HCT116 (cell line): ENCODE measurements at regions not wholly inside any gene's neighbourhood (a gene's known extent, or its start where the extent isn't known, plus 50 kb on each side); places are given as distances from the start of the nearest gene placed in this dataset.

ENCODE experiments used
- ATAC-seq: fragments of 200-7000 bp; cut with Tn5 transposase; 2 replicates; pipeline ENCODE4 v1.9.1; 2020; ENCODE audit warnings: mild to moderate bottlenecking, moderate library complexity
- BruUV-seq: library from RNA; stranded (reverse); fragments of 400-500 nt; replicated peaks from 2 replicates; lab custom pipeline; 2021; lab: Mats Ljungman, UMichigan
- CTCF ChIA-PET: fragments of 300-600 bp; sonication (Branson Sonifier 250); formaldehyde crosslinking; loops from one replicate; lab custom pipeline; 2021; ENCODE audit warnings: antibody characterized with exemption; lab: Charles Lee
- POLR2A ChIA-PET: fragments of 300-600, 350-600 bp; sonication (Branson Sonifier 250); formaldehyde crosslinking; loops from one replicate; lab custom pipeline; 2021; ENCODE audit warnings: antibody characterized with exemption; lab: Charles Lee
- RAD21 ChIA-PET, 2 experiments: fragments of 300-600 bp; sonication (Branson Sonifier 250); formaldehyde crosslinking; loops; one replicate each; lab custom pipeline; 2023; ENCODE audit warnings: low total read pairs in 2 of 2; ENCODE audit not compliant: uncharacterized antibody in 2 of 2, unreplicated experiment in 2 of 2, low non-redundant PET in 1 of 2; lab: Charles Lee
- DNase-seq: peaks from one replicate; pipeline ENCODE4 v3.0.0-alpha.2; 2010; ENCODE audit warnings: low read depth, low spot score
- H2AFZ ChIP-seq: fragments of 200-600 bp; shearing (Covaris generic), sonication (generic); 2 replicates; pipeline ENCODE4 v1.6.1; 2017; ENCODE audit warnings: low read depth, mixed run types, mixed read lengths, antibody characterized with exemption, low read length; ENCODE audit not compliant: poor library complexity, severe bottlenecking
- H3K27ac ChIP-seq: 2 replicates; pipeline ENCODE4 v1.5.1; 2012; ENCODE audit warnings: low read depth, low read length
- H3K27me3 ChIP-seq: fragments of 200-600 bp; sonication (generic); 2 replicates; pipeline ENCODE4 v1.6.1; 2016; ENCODE audit warnings: mixed run types, low read length, mixed read lengths; ENCODE audit not compliant: insufficient read depth
- H3K36me3 ChIP-seq, 2 experiments: fragments of 200-500 bp in 1 of 2; fragments of 200-600 bp in 1 of 2; sonication (Bioruptor generic) in 1 of 2; sonication (generic) in 1 of 2; 2 replicates each; pipeline versions ENCODE4 v1.5.1 to v1.6.1; 2014 to 2016; ENCODE audit warnings: low read length in 2 of 2, inconsistent platforms in 1 of 2, mixed read lengths in 1 of 2, mixed run types in 1 of 2; ENCODE audit not compliant: insufficient read depth in 2 of 2, control insufficient read depth in 1 of 2
- H3K4me1 ChIP-seq, 2 experiments: fragments of 200-600 bp in 1 of 2; sonication (generic) in 1 of 2; 2 replicates each; pipeline versions ENCODE4 v1.5.1 to v1.6.1; 2012 to 2017; ENCODE audit warnings: low read length in 2 of 2, inconsistent platforms in 1 of 2, mild to moderate bottlenecking in 1 of 2, mixed read lengths in 1 of 2, mixed run types in 1 of 2, moderate library complexity in 1 of 2; ENCODE audit not compliant: insufficient read depth in 2 of 2, control insufficient read depth in 1 of 2
- H3K4me2 ChIP-seq: fragments of 200-600 bp; sonication (generic); 2 replicates; pipeline ENCODE4 v1.6.1; 2017; ENCODE audit warnings: mixed run types, low read length, mixed read lengths
- H3K4me3 ChIP-seq, 2 experiments: fragments of 200-600 bp in 1 of 2; sonication (generic) in 1 of 2; replicated peaks in 1 of 2; 2 replicates each; pipeline ENCODE4 v1.5.1; 2011 to 2016; ENCODE audit warnings: low read length in 2 of 2, control low read depth in 1 of 2, low read depth in 1 of 2, mild to moderate bottlenecking in 1 of 2, mixed read lengths in 1 of 2, mixed run types in 1 of 2
- H3K79me2 ChIP-seq: fragments of 200-600 bp; sonication (generic); 2 replicates; pipeline ENCODE4 v1.6.1; 2017; ENCODE audit warnings: mild to moderate bottlenecking, mixed run types, low read length, moderate library complexity, mixed read lengths; ENCODE audit not compliant: insufficient read depth
- H3K9ac ChIP-seq: fragments of 200-600 bp; sonication (generic); 2 replicates; pipeline ENCODE4 v1.6.1; 2016; ENCODE audit warnings: low read length, mixed read lengths
- H3K9me2 ChIP-seq: fragments of 200-600 bp; sonication (generic), shearing (Covaris generic); 2 replicates; pipeline ENCODE4 v1.6.1; 2017; ENCODE audit warnings: mixed run types, mild to moderate bottlenecking, moderate library complexity; ENCODE audit not compliant: insufficient read depth
- H3K9me3 ChIP-seq, 2 experiments: fragments of 200-500 bp in 1 of 2; fragments of 200-600 bp in 1 of 2; sonication (Bioruptor generic) in 1 of 2; sonication (generic) in 1 of 2; 2 replicates each; pipeline ENCODE4 v1.6.1; 2014 to 2017; ENCODE audit warnings: low read length in 2 of 2, mixed read lengths in 2 of 2, inconsistent platforms in 1 of 2, low read depth in 1 of 2, mild to moderate bottlenecking in 1 of 2, mixed run types in 1 of 2, moderate library complexity in 1 of 2; ENCODE audit not compliant: control insufficient read depth in 1 of 2, insufficient read depth in 1 of 2
- H4K20me1 ChIP-seq: fragments of 200-600 bp; sonication (generic), shearing (Covaris generic); 2 replicates; pipeline ENCODE4 v1.6.1; 2017; ENCODE audit warnings: mixed run types, mild to moderate bottlenecking, moderate library complexity; ENCODE audit not compliant: insufficient read depth
- CBX3 ChIP-seq: IDR thresholded peaks from 2 replicates; pipeline ENCODE4 v1.6.1; 2012; ENCODE audit warnings: low read depth
- CEBPB ChIP-seq: IDR thresholded peaks from 2 replicates; pipeline ENCODE4 v1.6.1; 2012; ENCODE audit warnings: low read depth
- EGR1 ChIP-seq: IDR thresholded peaks from 2 replicates; pipeline ENCODE4 v1.6.1; 2012; ENCODE audit warnings: low read depth
- ELF1 ChIP-seq: IDR thresholded peaks from 2 replicates; pipeline ENCODE4 v1.6.1; 2012; ENCODE audit warnings: low read depth, borderline replicate concordance
- JUND ChIP-seq: IDR thresholded peaks from 2 replicates; pipeline ENCODE4 v1.6.1; 2012
- SIN3A ChIP-seq: IDR thresholded peaks from 2 replicates; pipeline ENCODE4 v1.6.1; 2012; ENCODE audit warnings: low read depth
- ZNF274 ChIP-seq: fragments of 200-500 bp; sonication (Bioruptor generic); IDR thresholded peaks from 2 replicates; pipeline ENCODE4 v1.6.1; 2014; ENCODE audit warnings: mild to moderate bottlenecking, low read depth, low read length, inconsistent platforms
- intact Hi-C: fragments of 100-400 bp; cut with micrococcal nuclease; formaldehyde crosslinking; loops from 2 replicates; pipeline ENCODE4 v1.10.0; 2022
- TF ChIP-seq, protein P1 (sequence below): IDR thresholded peaks from 2 replicates; pipeline ENCODE4 v1.6.1; 2012
- TF ChIP-seq, protein P2 (sequence below): IDR thresholded peaks from 2 replicates; pipeline ENCODE4 v1.6.1; 2012; ENCODE audit warnings: low read depth
- TF ChIP-seq, protein P3 (sequence below), 3 experiments: fragments of 200-600 bp in 1 of 3; sonication (generic) in 1 of 3; IDR thresholded peaks in 2 of 3; conservative IDR thresholded peaks in 1 of 3; 2 replicates each; pipeline ENCODE4 v1.5.1; 2012 to 2017; ENCODE audit warnings: low read depth in 2 of 3, low read length in 2 of 3, antibody characterized with exemption in 1 of 3, borderline replicate concordance in 1 of 3, control low read depth in 1 of 3, mild to moderate bottlenecking in 1 of 3, mixed read lengths in 1 of 3, mixed run types in 1 of 3, moderate library complexity in 1 of 3; ENCODE audit not compliant: insufficient read depth in 1 of 3

- Histone ChIP-seq H3K4me2 (no peak overlapping the region), H3K27me3 (no peaks in the 10 kb centered on the region), H3K4me1 (no peaks in the 10 kb centered on the region), H4K20me1 (no peaks in the 10 kb centered on the region), H3K27ac (no peak overlapping the region), H3K9me3 (no peaks in the 10 kb centered on the region), H3K9me2 (no peaks in the 10 kb centered on the region), H2AFZ (no peak overlapping the region), H3K4me3 (no peak overlapping the region), H3K9ac (no peak overlapping the region), H3K36me3 (no peaks in the 10 kb centered on the region), H3K79me2 (no peaks in the 10 kb centered on the region)
- intact Hi-C loops = no loop called here
- no TSS peak for BruUV-seq
- TF ChIP-seq EGR1 = no peak
- TF ChIP-seq CBX3 = no peak
- no peak for TF ChIP-seq CEBPB
- no peak for TF ChIP-seq SIN3A
- TF ChIP-seq, protein P1, sequence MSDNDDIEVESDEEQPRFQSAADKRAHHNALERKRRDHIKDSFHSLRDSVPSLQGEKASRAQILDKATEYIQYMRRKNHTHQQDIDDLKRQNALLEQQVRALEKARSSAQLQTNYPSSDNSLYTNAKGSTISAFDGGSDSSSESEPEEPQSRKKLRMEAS = no peak
- TF ChIP-seq ELF1 = no peak
- TF ChIP-seq, protein P2, sequence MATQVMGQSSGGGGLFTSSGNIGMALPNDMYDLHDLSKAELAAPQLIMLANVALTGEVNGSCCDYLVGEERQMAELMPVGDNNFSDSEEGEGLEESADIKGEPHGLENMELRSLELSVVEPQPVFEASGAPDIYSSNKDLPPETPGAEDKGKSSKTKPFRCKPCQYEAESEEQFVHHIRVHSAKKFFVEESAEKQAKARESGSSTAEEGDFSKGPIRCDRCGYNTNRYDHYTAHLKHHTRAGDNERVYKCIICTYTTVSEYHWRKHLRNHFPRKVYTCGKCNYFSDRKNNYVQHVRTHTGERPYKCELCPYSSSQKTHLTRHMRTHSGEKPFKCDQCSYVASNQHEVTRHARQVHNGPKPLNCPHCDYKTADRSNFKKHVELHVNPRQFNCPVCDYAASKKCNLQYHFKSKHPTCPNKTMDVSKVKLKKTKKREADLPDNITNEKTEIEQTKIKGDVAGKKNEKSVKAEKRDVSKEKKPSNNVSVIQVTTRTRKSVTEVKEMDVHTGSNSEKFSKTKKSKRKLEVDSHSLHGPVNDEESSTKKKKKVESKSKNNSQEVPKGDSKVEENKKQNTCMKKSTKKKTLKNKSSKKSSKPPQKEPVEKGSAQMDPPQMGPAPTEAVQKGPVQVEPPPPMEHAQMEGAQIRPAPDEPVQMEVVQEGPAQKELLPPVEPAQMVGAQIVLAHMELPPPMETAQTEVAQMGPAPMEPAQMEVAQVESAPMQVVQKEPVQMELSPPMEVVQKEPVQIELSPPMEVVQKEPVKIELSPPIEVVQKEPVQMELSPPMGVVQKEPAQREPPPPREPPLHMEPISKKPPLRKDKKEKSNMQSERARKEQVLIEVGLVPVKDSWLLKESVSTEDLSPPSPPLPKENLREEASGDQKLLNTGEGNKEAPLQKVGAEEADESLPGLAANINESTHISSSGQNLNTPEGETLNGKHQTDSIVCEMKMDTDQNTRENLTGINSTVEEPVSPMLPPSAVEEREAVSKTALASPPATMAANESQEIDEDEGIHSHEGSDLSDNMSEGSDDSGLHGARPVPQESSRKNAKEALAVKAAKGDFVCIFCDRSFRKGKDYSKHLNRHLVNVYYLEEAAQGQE = no peak
- no peak for TF ChIP-seq JUND
- no peak for TF ChIP-seq ZNF274
- TF ChIP-seq, protein P3, sequence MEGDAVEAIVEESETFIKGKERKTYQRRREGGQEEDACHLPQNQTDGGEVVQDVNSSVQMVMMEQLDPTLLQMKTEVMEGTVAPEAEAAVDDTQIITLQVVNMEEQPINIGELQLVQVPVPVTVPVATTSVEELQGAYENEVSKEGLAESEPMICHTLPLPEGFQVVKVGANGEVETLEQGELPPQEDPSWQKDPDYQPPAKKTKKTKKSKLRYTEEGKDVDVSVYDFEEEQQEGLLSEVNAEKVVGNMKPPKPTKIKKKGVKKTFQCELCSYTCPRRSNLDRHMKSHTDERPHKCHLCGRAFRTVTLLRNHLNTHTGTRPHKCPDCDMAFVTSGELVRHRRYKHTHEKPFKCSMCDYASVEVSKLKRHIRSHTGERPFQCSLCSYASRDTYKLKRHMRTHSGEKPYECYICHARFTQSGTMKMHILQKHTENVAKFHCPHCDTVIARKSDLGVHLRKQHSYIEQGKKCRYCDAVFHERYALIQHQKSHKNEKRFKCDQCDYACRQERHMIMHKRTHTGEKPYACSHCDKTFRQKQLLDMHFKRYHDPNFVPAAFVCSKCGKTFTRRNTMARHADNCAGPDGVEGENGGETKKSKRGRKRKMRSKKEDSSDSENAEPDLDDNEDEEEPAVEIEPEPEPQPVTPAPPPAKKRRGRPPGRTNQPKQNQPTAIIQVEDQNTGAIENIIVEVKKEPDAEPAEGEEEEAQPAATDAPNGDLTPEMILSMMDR (IDR thresholded peaks at IDR 0.05 in 2 of 3, conservative IDR thresholded peaks at IDR 0.05 in 1 of 3; ENCODE audit: borderline replicate concordance in 1 of 3, insufficient read depth in 1 of 3, low read depth in 2 of 3, low read length in 2 of 3) = no peak
- ChIA-PET CTCF (no interaction called here), POLR2A (no interaction called here), RAD21 (no interaction called here)
- ATAC-seq (no peak), DNase-seq (no peak)
Observed at GRCh38 chr13:50715402-50716146, 127.9 kb downstream of the DLEU7 start.
